SW480 (cell line): ENCODE measurements at regions not wholly inside any gene's neighbourhood (a gene's known extent, or its start where the extent isn't known, plus 50 kb on each side); places are given as distances from the start of the nearest gene placed in this dataset.

Source experiments
- DNase-seq: peaks from one replicate; pipeline ENCODE4 v3.0.0-alpha.2; 2016; ENCODE audit warnings: low spot score

GRCh38 chr21:32183396-32183795, 95.5 kb downstream of the MIS18A start:
- no peak for DNase-seq

GRCh38 chr21:32182449-32182848, 96.4 kb downstream of the MIS18A start:
- peak; percentile 25 for DNase-seq

- no peak for DNase-seq
These were observed 97.4 kb downstream of the MIS18A start for GRCh38 chr21:32181457-32181856.

- DNase-seq = no peak
These were observed 104.0 kb downstream of the MIS18A start for GRCh38 chr21:32174819-32175218.

GRCh38 chr21:32173121-32173724, 105.6 kb downstream of the MIS18A start:
- DNase-seq = no peak

- no peak for DNase-seq
These were observed 106.7 kb downstream of the MIS18A start for GRCh38 chr21:32172106-32172505.

GRCh38 chr21:32167513-32167912, 111.3 kb downstream of the MIS18A start:
- no peak for DNase-seq

- DNase-seq = no peak
These were observed 115.5 kb downstream of the MIS18A start for GRCh38 chr21:32163386-32163785.

GRCh38 chr21:32162727-32163320, 116.0 kb downstream of the MIS18A start:
- DNase-seq = no peak

- no peak for DNase-seq
These were observed 123.6 kb downstream of the MIS18A start for GRCh38 chr21:32155226-32155625.

GRCh38 chr21:32147041-32147440, 131.8 kb downstream of the MIS18A start:
- no peak for DNase-seq

- DNase-seq = no peak
These were observed 134.0 kb downstream of the MIS18A start for GRCh38 chr21:32144851-32145250.

- no peak for DNase-seq
These were observed 135.5 kb downstream of the MIS18A start for GRCh38 chr21:32143241-32143939.

- DNase-seq = no peak
These were observed 137.6 kb downstream of the MIS18A start for GRCh38 chr21:32141318-32141633.

- DNase-seq = no peak
These were observed 138.1 kb downstream of the MIS18A start for GRCh38 chr21:32140604-32141317.

- no peak for DNase-seq
These were observed 138.7 kb downstream of the MIS18A start for GRCh38 chr21:32140151-32140550.

GRCh38 chr21:32138658-32139057, 140.2 kb downstream of the MIS18A start:
- no peak for DNase-seq

- no peak for DNase-seq
These were observed 140.9 kb downstream of the MIS18A start for GRCh38 chr21:32137931-32138330.

GRCh38 chr21:32137266-32137665, 141.6 kb downstream of the MIS18A start:
- DNase-seq = no peak

GRCh38 chr21:32136546-32136945, 142.3 kb downstream of the MIS18A start:
- DNase-seq = no peak

- no peak for DNase-seq
These were observed 143.2 kb downstream of the MIS18A start for GRCh38 chr21:32135401-32136363.
